Spleen (tissue), 7 donors: ENCODE measurements at regions not wholly inside any gene's neighbourhood (a gene's known extent, or its start where the extent isn't known, plus 50 kb on each side); places are given as distances from the start of the nearest gene placed in this dataset.

Source experiments
- CTCF ChIP-seq, 11 experiments: fragments of 200-600 bp in 7 of 11; fragments of 450-650 bp in 4 of 11; sonication (generic) in 4 of 11; IDR thresholded peaks in 8 of 11; conservative IDR thresholded peaks in 3 of 11; 1 replicate in 7 of 11; 2 replicates in 4 of 11; pipeline versions ENCODE4 v1.4.0 to v1.8.0; 2016 to 2021; ENCODE audit warnings: antibody characterized with exemption in 11 of 11, inconsistent platforms in 4 of 11, mild to moderate bottlenecking in 1 of 11
- POLR2A ChIP-seq, 3 donors: fragments of 450-650 bp; IDR thresholded peaks; one replicate each; pipeline ENCODE4 v1.5.1; 2017; ENCODE audit warnings: antibody characterized with exemption in 3 of 3, mild to moderate bottlenecking in 1 of 3
- POLR2AphosphoS5 ChIP-seq, 3 donors: sonication (generic); formaldehyde crosslinking; IDR thresholded peaks; one replicate each; pipeline ENCODE4 v1.5.1; 2017; ENCODE audit warnings: antibody characterized with exemption in 3 of 3
- donor health status: DM: no; HTN: no; CAD: no; lungs with moderate emphysema.
- donor health status: DM: no; HTN: no; CAD: no.
- donor health status: DM: no; HTN: no; CAD: no.

GRCh38 chr14:104442631-104443390 lies 136.8 kb upstream of the C14orf180 start:
- no peak for TF ChIP-seq POLR2A (IDR thresholded peaks at IDR 0.05)
- TF ChIP-seq CTCF (IDR thresholded peaks at IDR 0.05 in 8 of 11, conservative IDR thresholded peaks at IDR 0.05 in 3 of 11): no peak
- TF ChIP-seq POLR2AphosphoS5 (IDR thresholded peaks at IDR 0.05): no peak
